Tibial nerve (tissue), 4 donors: ENCODE measurements at regions not wholly inside any gene's neighbourhood (a gene's known extent, or its start where the extent isn't known, plus 50 kb on each side); places are given as distances from the start of the nearest gene placed in this dataset.

ENCODE experiments used
- DNase-seq, 2 donors: peaks; one replicate each; pipeline ENCODE4 v3.0.0-alpha.2; 2019; ENCODE audit warnings: low spot score in 2 of 2
- H3K27ac ChIP-seq, 4 donors: fragments of 200-600 bp; sonication (generic) in 3 of 4; one replicate each; pipeline ENCODE4 v1.5.1; 2017 to 2019; ENCODE audit warnings: mild to moderate bottlenecking in 1 of 4
- H3K27me3 ChIP-seq, 2 donors: fragments of 200-600 bp; sonication (generic) in 1 of 2; one replicate each; pipeline versions ENCODE4 v1.5.1 to v1.6.0; 2017 to 2019
- H3K36me3 ChIP-seq, 3 donors: fragments of 200-600 bp; sonication (generic); one replicate each; pipeline ENCODE4 v1.5.1; 2018 to 2019
- H3K4me1 ChIP-seq, 4 donors: fragments of 200-600 bp; sonication (generic) in 3 of 4; one replicate each; pipeline ENCODE4 v1.5.1; 2017 to 2019
- H3K4me3 ChIP-seq, 4 donors: fragments of 200-600 bp; sonication (generic) in 3 of 4; one replicate each; pipeline ENCODE4 v1.5.1; 2017 to 2019; ENCODE audit warnings: mild to moderate bottlenecking in 1 of 4, moderate library complexity in 1 of 4
- H3K9me3 ChIP-seq, 4 donors: fragments of 200-600 bp; sonication (generic) in 3 of 4; one replicate each; pipeline ENCODE4 v1.5.1; 2017 to 2019
- EP300 ChIP-seq, 2 donors: sonication (generic); formaldehyde crosslinking; IDR thresholded peaks; one replicate each; pipeline ENCODE4 v1.6.1; 2017; ENCODE audit warnings: antibody characterized with exemption in 2 of 2, mild to moderate bottlenecking in 1 of 2
- POLR2A ChIP-seq, 2 donors: fragments of 450-650 bp; IDR thresholded peaks; one replicate each; pipeline ENCODE4 v1.6.1; 2017; ENCODE audit warnings: antibody characterized with exemption in 2 of 2, mild to moderate bottlenecking in 2 of 2, moderate library complexity in 2 of 2
- WGBS, 2 donors: methylation state at CpG; one replicate each; pipeline ENCODE4 v1.1.5; 2018; 5-methylcytosine and 5-hydroxymethylcytosine counted together
- TF ChIP-seq, protein P1 (sequence below), 5 experiments: fragments of 200-600 bp in 3 of 5; fragments of 450-650 bp in 2 of 5; sonication (generic) in 3 of 5; IDR thresholded peaks; one replicate each; pipeline ENCODE4 v1.5.1; 2016 to 2019; ENCODE audit warnings: antibody characterized with exemption in 5 of 5, mild to moderate bottlenecking in 3 of 5, moderate library complexity in 2 of 5

DNA sequence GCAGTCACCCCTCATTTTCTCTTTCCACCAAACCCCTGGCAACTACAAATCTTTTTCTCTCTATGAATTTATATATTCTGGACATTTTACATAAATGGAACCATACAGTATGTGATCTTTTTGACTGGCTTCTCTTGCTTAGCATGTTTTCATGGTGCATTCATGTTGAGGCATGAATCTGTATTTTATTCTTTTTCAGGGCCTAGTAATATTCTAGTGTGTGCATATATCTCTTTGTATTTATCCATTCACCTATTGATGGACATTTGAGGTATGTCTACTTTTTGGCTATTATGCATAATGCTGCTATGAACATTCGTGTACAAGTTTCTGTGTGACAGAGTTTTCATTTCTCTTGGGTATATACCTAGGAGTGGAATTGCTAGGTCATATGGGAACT lies 78.2 kb downstream of the HACD1 start:
- Histone ChIP-seq H3K4me1 (no peaks in the 10 kb centered on the region), H3K27ac (no peak overlapping the region), H3K9me3 (peaks cover 0 to 16% (median 0%) of the 10 kb centered on the region in 4 donors), H3K27me3 (no peaks in the 10 kb centered on the region), H3K4me3 (no peak overlapping the region), H3K36me3 (no peaks in the 10 kb centered on the region)
- TF ChIP-seq EP300 (IDR thresholded peaks at IDR 0.05) (no peak), POLR2A (IDR thresholded peaks at IDR 0.05) (no peak)
- TF ChIP-seq, protein P1, sequence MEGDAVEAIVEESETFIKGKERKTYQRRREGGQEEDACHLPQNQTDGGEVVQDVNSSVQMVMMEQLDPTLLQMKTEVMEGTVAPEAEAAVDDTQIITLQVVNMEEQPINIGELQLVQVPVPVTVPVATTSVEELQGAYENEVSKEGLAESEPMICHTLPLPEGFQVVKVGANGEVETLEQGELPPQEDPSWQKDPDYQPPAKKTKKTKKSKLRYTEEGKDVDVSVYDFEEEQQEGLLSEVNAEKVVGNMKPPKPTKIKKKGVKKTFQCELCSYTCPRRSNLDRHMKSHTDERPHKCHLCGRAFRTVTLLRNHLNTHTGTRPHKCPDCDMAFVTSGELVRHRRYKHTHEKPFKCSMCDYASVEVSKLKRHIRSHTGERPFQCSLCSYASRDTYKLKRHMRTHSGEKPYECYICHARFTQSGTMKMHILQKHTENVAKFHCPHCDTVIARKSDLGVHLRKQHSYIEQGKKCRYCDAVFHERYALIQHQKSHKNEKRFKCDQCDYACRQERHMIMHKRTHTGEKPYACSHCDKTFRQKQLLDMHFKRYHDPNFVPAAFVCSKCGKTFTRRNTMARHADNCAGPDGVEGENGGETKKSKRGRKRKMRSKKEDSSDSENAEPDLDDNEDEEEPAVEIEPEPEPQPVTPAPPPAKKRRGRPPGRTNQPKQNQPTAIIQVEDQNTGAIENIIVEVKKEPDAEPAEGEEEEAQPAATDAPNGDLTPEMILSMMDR (IDR thresholded peaks at IDR 0.05) = no peak
- DNase-seq = no peak
- WGBS, 2 donors = 89 to 100% methylated on average over 1 of the region's 1 CpG

DNA sequence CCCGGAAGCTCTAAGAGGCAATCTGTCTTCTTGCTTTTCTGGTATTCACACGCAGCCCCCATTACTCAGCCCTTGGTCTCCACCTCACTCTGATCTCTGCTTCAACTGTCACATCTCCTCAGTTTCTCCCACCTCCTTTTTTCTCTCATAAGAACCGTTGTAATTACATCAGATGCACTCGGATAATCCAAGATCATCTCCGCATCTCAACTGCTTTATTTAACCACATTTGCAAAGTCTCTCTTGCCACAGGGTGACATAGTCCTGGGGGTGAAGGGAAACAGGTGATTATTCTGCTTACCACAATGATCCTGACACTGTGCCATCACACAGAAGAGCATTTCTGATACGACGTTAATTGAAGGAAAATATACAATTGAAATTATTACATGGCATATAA lies 79.9 kb downstream of the HACD1 start:
- TF ChIP-seq EP300 (IDR thresholded peaks at IDR 0.05) = no peak
- TF ChIP-seq, protein P1 (IDR thresholded peaks at IDR 0.05) = no peak
- no peak for TF ChIP-seq POLR2A (IDR thresholded peaks at IDR 0.05)
- WGBS, 2 donors = 85 to 86% methylated on average over 7 of the region's 7 CpGs
- Histone ChIP-seq H3K9me3 (peaks cover 0 to 13% (median 0%) of the 10 kb centered on the region in 4 donors), H3K36me3 (no peaks in the 10 kb centered on the region), H3K4me1 (no peaks in the 10 kb centered on the region), H3K4me3 (no peak overlapping the region), H3K27ac (no peak overlapping the region), H3K27me3 (no peaks in the 10 kb centered on the region)
- DNase-seq = no peak

DNA sequence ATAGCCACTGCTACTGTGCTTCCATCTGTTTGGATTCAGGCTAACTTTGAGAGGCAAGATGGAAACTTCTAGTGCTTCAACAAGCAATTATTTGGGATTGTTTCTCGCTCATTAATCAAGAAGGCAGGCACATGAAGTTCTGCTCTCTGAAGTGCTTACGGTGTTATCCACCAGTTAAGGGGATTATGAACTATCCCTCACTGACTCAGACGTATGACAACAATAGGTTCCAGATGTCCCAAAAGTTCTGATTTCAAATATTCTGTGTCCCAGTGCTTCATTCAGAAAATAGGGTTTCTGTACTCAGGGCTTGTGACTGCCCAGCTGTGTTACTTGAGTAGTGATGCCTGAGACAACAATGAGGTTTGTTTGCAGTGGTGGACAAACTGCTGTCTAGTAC lies 81.0 kb downstream of the HACD1 start:
- no peak for DNase-seq
- H3K27me3 ChIP-seq = no peaks in the 10 kb centered on the region
- H3K36me3 ChIP-seq = no peaks in the 10 kb centered on the region
- H3K27ac ChIP-seq = no peak overlapping the region
- WGBS, 2 donors = 54 to 68% methylated on average over 3 of the region's 3 CpGs
- no peak overlapping the region for H3K4me3 ChIP-seq
- no peak for TF ChIP-seq EP300 (IDR thresholded peaks at IDR 0.05)
- peaks cover 0 to 13% (median 0%) of the 10 kb centered on the region in 4 donors for H3K9me3 ChIP-seq
- H3K4me1 ChIP-seq = no peaks in the 10 kb centered on the region

DNA sequence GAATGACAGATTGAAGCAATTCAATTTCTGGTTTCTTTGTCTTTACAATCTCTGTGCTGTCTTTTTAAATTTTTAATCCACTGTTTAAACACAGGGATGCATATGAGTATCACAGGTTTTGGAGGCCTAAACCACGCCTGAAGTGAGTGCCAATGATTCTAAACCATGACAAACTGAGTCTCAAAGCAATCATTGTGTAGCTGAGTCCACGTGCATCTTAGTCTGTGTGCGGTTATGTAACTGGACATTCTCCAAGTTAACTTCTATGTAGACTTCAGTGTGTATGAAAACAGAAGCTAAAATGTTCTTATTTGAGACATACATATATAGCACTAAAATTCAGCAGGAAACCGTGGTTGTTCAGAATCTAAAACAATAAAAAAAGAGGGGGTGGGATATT lies 79.3 kb upstream of the ST8SIA6 start:
- TF ChIP-seq EP300 (IDR thresholded peaks at IDR 0.05) (no peak), POLR2A (IDR thresholded peaks at IDR 0.05) (no peak)
- TF ChIP-seq, protein P1 (IDR thresholded peaks at IDR 0.05) = no peak
- no peak overlapping the region for H3K27ac ChIP-seq
- no peaks in the 10 kb centered on the region for H3K4me1 ChIP-seq
- no peaks in the 10 kb centered on the region for H3K9me3 ChIP-seq
- DNase-seq = no peak
- no peaks in the 10 kb centered on the region for H3K27me3 ChIP-seq
- 11 to 19% methylated on average over 4 of the region's 4 CpGs for WGBS, 2 donors
- H3K4me3 ChIP-seq = no peak overlapping the region
- no peaks in the 10 kb centered on the region for H3K36me3 ChIP-seq

DNA sequence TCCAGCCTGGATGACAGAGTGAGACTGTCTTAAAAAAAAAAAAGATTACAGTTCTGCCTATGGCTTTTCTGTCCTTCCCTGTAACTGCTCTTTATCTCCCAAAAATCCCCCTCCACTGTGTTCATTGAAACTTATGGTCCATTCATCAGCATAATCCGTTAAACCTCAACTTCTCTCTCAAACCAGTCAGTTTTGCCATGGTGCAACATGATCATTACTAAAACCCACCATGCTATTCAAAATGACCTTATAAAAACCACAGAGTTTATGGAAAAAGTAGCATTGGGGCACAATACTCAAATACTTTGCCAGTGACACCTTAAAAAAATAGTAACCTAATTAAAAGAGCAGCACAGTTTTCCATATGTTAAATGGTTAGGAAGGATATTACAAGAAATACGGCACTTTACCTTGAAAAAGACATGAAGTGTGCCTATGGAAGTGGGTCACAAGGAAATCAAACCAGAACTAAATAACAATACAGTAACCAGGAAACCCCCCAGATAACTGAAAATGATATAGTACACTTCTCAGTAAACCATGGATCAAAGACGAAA lies 74.0 kb upstream of the ST8SIA6 start:
- no peaks in the 10 kb centered on the region for H3K4me1 ChIP-seq

More for the DNA sequence above, 74.0 kb upstream of the ST8SIA6 start:
- no peak overlapping the region for H3K27ac ChIP-seq
- H3K27me3 ChIP-seq = no peaks in the 10 kb centered on the region
- 86 to 92% methylated on average over 3 of the region's 3 CpGs for WGBS, 2 donors
- no peak for TF ChIP-seq POLR2A (IDR thresholded peaks at IDR 0.05)
- no peak for TF ChIP-seq EP300 (IDR thresholded peaks at IDR 0.05)
- TF ChIP-seq, protein P1 (IDR thresholded peaks at IDR 0.05) = no peak
- no peak overlapping the region for H3K4me3 ChIP-seq
- no peaks in the 10 kb centered on the region for H3K9me3 ChIP-seq
- H3K36me3 ChIP-seq = no peaks in the 10 kb centered on the region
- no peak for DNase-seq
